C4-2B (cell line): ENCODE measurements at regions not wholly inside any gene's neighbourhood (a gene's known extent, or its start where the extent isn't known, plus 50 kb on each side); places are given as distances from the start of the nearest gene placed in this dataset.

Source experiments
- CTCF ChIP-seq: fragments of 450-650 bp; conservative IDR thresholded peaks from 2 replicates; pipeline ENCODE4 v1.5.1; 2017; ENCODE audit warnings: mild to moderate bottlenecking
- ZFX ChIP-seq: fragments of 450-650 bp; IDR thresholded peaks from 2 replicates; pipeline ENCODE4 v1.6.1; 2017

DNA sequence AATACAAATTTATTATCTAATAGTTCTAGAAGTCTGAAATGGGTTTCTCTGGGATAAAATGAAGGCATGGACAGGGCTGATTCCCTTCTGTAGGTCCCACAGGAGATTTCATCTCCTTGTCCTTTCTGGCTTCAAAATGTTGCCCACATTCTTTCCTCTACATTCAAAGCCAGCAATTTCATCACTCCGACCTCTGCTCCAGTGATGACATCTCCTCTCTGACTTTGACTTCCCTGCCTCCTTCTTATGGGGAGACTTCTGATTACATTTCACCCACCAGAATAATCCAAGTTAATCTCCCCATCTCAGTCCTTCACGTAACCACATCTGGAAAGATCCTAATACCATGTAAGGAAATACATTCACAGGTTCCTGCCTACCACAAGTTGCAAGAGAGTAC, 358.0 kb upstream of the C1orf87 start:
- no peak for TF ChIP-seq CTCF
- TF ChIP-seq ZFX = no peak
